ENCODE measurements at regions not wholly inside any gene's neighbourhood (a gene's known extent, or its start where the extent isn't known, plus 50 kb on each side); places are given as distances from the start of the nearest gene placed in this dataset.

GRCh38 chr14:53890611-53891101, 66.0 kb downstream of the BMP4 start:
- Histone ChIP-seq H3K36me3 (ENCODE audit: control insufficient read depth, insufficient read depth, low read length) (no peaks in the 10 kb centered on the region), H3K4me3 (replicated peaks in 1 of 4; ENCODE audit: control extremely low read depth in 1 of 4, insufficient read depth in 1 of 4, low read depth in 3 of 4, low read length in 4 of 4) (no peak overlapping the region), H3K9ac (ENCODE audit: insufficient read depth, low read length) (no peak overlapping the region), H3K27ac (ENCODE audit: insufficient read depth, low read length) (no peak overlapping the region), H2AFZ (ENCODE audit: low read length) (no peak overlapping the region), H3K9me3 (ENCODE audit: control insufficient read depth, insufficient read depth, low read depth, low read length) (no peaks in the 10 kb centered on the region), H3K27me3 (ENCODE audit: control insufficient read depth, insufficient read depth, low read length) (no peaks in the 10 kb centered on the region), H4K20me1 (ENCODE audit: control insufficient read depth, extremely low read depth, insufficient read depth, low read length) (no peaks in the 10 kb centered on the region), H3K79me2 (ENCODE audit: control insufficient read depth, insufficient read depth, low read length) (no peaks in the 10 kb centered on the region), H3K4me1 (ENCODE audit: control insufficient read depth, extremely low read depth, insufficient read depth, low read length) (peaks cover 2% of the 10 kb centered on the region), H3K4me2 (ENCODE audit: extremely low read depth, insufficient read depth, low read length) (no peak overlapping the region)
- DNase-seq (ENCODE audit: low read depth in 2 of 2), result peak in 1 of 2 donors; percentile 71
- TF ChIP-seq EZH2 (IDR thresholded peaks at IDR 0.05; ENCODE audit: low read length, missing control alignments) (no peak), CTCF (conservative IDR thresholded peaks at IDR 0.05 in 1 of 2, IDR thresholded peaks at IDR 0.05 in 1 of 2; ENCODE audit: low read depth in 1 of 2, low read length in 2 of 2) (no peak)

GRCh38 chr14:53888535-53889386, 67.9 kb downstream of the BMP4 start:
- Histone ChIP-seq H3K9ac (ENCODE audit: insufficient read depth, low read length) (no peak overlapping the region), H3K36me3 (ENCODE audit: control insufficient read depth, insufficient read depth, low read length) (no peaks in the 10 kb centered on the region), H3K27me3 (ENCODE audit: control insufficient read depth, insufficient read depth, low read length) (no peaks in the 10 kb centered on the region), H3K4me1 (ENCODE audit: control insufficient read depth, extremely low read depth, insufficient read depth, low read length) (peaks cover 1% of the 10 kb centered on the region), H3K4me3 (replicated peaks in 1 of 4; ENCODE audit: control extremely low read depth in 1 of 4, insufficient read depth in 1 of 4, low read depth in 3 of 4, low read length in 4 of 4) (no peak overlapping the region), H3K9me3 (ENCODE audit: control insufficient read depth, insufficient read depth, low read depth, low read length) (no peaks in the 10 kb centered on the region), H4K20me1 (ENCODE audit: control insufficient read depth, extremely low read depth, insufficient read depth, low read length) (no peaks in the 10 kb centered on the region), H3K4me2 (ENCODE audit: extremely low read depth, insufficient read depth, low read length) (no peak overlapping the region), H2AFZ (ENCODE audit: low read length) (no peak overlapping the region), H3K79me2 (ENCODE audit: control insufficient read depth, insufficient read depth, low read length) (no peaks in the 10 kb centered on the region), H3K27ac (ENCODE audit: insufficient read depth, low read length) (no peak overlapping the region)
- no peak for TF ChIP-seq EZH2 (IDR thresholded peaks at IDR 0.05; ENCODE audit: low read length, missing control alignments)
- no peak for TF ChIP-seq CTCF (conservative IDR thresholded peaks at IDR 0.05 in 1 of 2, IDR thresholded peaks at IDR 0.05 in 1 of 2; ENCODE audit: low read depth in 1 of 2, low read length in 2 of 2)
- no peak for DNase-seq (ENCODE audit: low read depth in 2 of 2)

GRCh38 chr14:53885136-53885640, 71.4 kb downstream of the BMP4 start:
- Histone ChIP-seq H3K4me1 (ENCODE audit: control insufficient read depth, extremely low read depth, insufficient read depth, low read length) (no peaks in the 10 kb centered on the region), H2AFZ (ENCODE audit: low read length) (no peak overlapping the region), H3K9ac (ENCODE audit: insufficient read depth, low read length) (no peak overlapping the region), H3K27ac (ENCODE audit: insufficient read depth, low read length) (no peak overlapping the region), H3K4me2 (ENCODE audit: extremely low read depth, insufficient read depth, low read length) (no peak overlapping the region), H3K27me3 (ENCODE audit: control insufficient read depth, insufficient read depth, low read length) (no peaks in the 10 kb centered on the region), H3K36me3 (ENCODE audit: control insufficient read depth, insufficient read depth, low read length) (no peaks in the 10 kb centered on the region), H3K4me3 (replicated peaks in 1 of 4; ENCODE audit: control extremely low read depth in 1 of 4, insufficient read depth in 1 of 4, low read depth in 3 of 4, low read length in 4 of 4) (no peak overlapping the region), H4K20me1 (ENCODE audit: control insufficient read depth, extremely low read depth, insufficient read depth, low read length) (no peaks in the 10 kb centered on the region), H3K79me2 (ENCODE audit: control insufficient read depth, insufficient read depth, low read length) (no peaks in the 10 kb centered on the region), H3K9me3 (ENCODE audit: control insufficient read depth, insufficient read depth, low read depth, low read length) (no peaks in the 10 kb centered on the region)
- TF ChIP-seq CTCF (conservative IDR thresholded peaks at IDR 0.05 in 1 of 2, IDR thresholded peaks at IDR 0.05 in 1 of 2; ENCODE audit: low read depth in 1 of 2, low read length in 2 of 2), result no peak
- no peak for TF ChIP-seq EZH2 (IDR thresholded peaks at IDR 0.05; ENCODE audit: low read length, missing control alignments)
- no peak for DNase-seq (ENCODE audit: low read depth in 2 of 2)

All from fibroblast of lung (primary cell).